HEK293 (cell line): ENCODE measurements at regions not wholly inside any gene's neighbourhood (a gene's known extent, or its start where the extent isn't known, plus 50 kb on each side); places are given as distances from the start of the nearest gene placed in this dataset.

Experiments used
- CTCF ChIA-PET: fragments of 350-600 bp; formaldehyde crosslinking; extraction: SDS; loops from one replicate; lab custom pipeline; 2021; ENCODE audit warnings: antibody characterized with exemption; lab: Yijun Ruan, JAX
- POLR2A ChIA-PET: fragments of 300-600 bp; formaldehyde crosslinking; extraction: SDS; loops from one replicate; lab custom pipeline; 2020; ENCODE audit warnings: antibody characterized with exemption, inconsistent platforms; lab: Yijun Ruan, JAX
- H3K27ac ChIP-seq: fragments of 200-500 bp; sonication (Bioruptor generic); 2 replicates; pipeline ENCODE4 v1.5.1; 2014; ENCODE audit warnings: low read depth, low read length, control low read depth, inconsistent platforms; ENCODE audit errors: extremely low read depth
- H3K36me3 ChIP-seq, 2 experiments: fragments of 200-500 bp in 1 of 2; sonication (Bioruptor generic) in 1 of 2; 1 replicate in 1 of 2; 2 replicates in 1 of 2; pipeline ENCODE4 v1.5.1; 2014 to 2017; ENCODE audit warnings: inconsistent platforms in 2 of 2, low read length in 2 of 2; ENCODE audit not compliant: control insufficient read depth in 2 of 2, insufficient read depth in 1 of 2
- H3K4me1 ChIP-seq: fragments of 200-500 bp; sonication (Bioruptor generic); 2 replicates; pipeline ENCODE4 v1.5.1; 2014; ENCODE audit warnings: mild to moderate bottlenecking, low read length, inconsistent platforms; ENCODE audit not compliant: control insufficient read depth, insufficient read depth
- H3K4me3 ChIP-seq: 2 replicates; pipeline ENCODE4 v1.5.1; 2011; ENCODE audit warnings: low read depth, mild to moderate bottlenecking, control low read depth, low read length, moderate library complexity
- H3K9me3 ChIP-seq: fragments of 200-500 bp; sonication (Bioruptor generic); 2 replicates; pipeline ENCODE4 v1.5.1; 2014; ENCODE audit warnings: low read depth, low read length, inconsistent platforms; ENCODE audit not compliant: control insufficient read depth, insufficient read depth
- BCL11A ChIP-seq: fragments of 450-650 bp; formaldehyde crosslinking; IDR thresholded peaks from 2 replicates; pipeline ENCODE4 v1.5.1; 2016; ENCODE audit warnings: low read depth, missing biosample characterization, missing genetic modification characterization
- OVOL3 ChIP-seq: fragments of 450-650 bp; formaldehyde crosslinking; IDR thresholded peaks from 2 replicates; pipeline ENCODE4 v1.5.1; 2016; ENCODE audit warnings: missing biosample characterization, missing genetic modification characterization
- SETDB1 ChIP-seq: IDR thresholded peaks from one replicate; pipeline ENCODE4 v1.6.1; 2017; ENCODE audit warnings: mild to moderate bottlenecking, low read length, moderate library complexity, mixed read lengths; ENCODE audit not compliant: insufficient read length
- SP7 ChIP-seq: fragments of 450-650 bp; formaldehyde crosslinking; IDR thresholded peaks from 2 replicates; pipeline ENCODE4 v1.5.1; 2016; ENCODE audit warnings: missing biosample characterization, missing genetic modification characterization
- ZIC2 ChIP-seq: fragments of 450-650 bp; formaldehyde crosslinking; IDR thresholded peaks from 2 replicates; pipeline ENCODE4 v1.5.1; 2016; ENCODE audit warnings: missing biosample characterization, missing genetic modification characterization
- ZNF133 ChIP-seq: fragments of 450-650 bp; formaldehyde crosslinking; IDR thresholded peaks from 2 replicates; pipeline ENCODE4 v1.5.1; 2016; ENCODE audit warnings: missing biosample characterization, missing genetic modification characterization
- ZNF174 ChIP-seq: fragments of 450-650 bp; formaldehyde crosslinking; IDR thresholded peaks from 2 replicates; pipeline ENCODE4 v1.5.0; 2017; ENCODE audit warnings: missing biosample characterization, mild to moderate bottlenecking, missing genetic modification characterization
- ZNF184 ChIP-seq: fragments of 450-650 bp; IDR thresholded peaks from 2 replicates; pipeline ENCODE4 v1.5.1; 2018; ENCODE audit warnings: missing biosample characterization, mild to moderate bottlenecking, missing genetic modification characterization
- ZNF19 ChIP-seq: fragments of 450-650 bp; formaldehyde crosslinking; IDR thresholded peaks from 2 replicates; pipeline ENCODE4; 2016; ENCODE audit warnings: missing biosample characterization, missing genetic modification characterization, low read depth
- ZNF23 ChIP-seq: fragments of 450-650 bp; formaldehyde crosslinking; IDR thresholded peaks from 2 replicates; pipeline ENCODE4 v1.5.1; 2016; ENCODE audit warnings: missing biosample characterization, missing genetic modification characterization, borderline replicate concordance
- ZNF292 ChIP-seq: fragments of 450-650 bp; formaldehyde crosslinking; IDR thresholded peaks from 2 replicates; pipeline ENCODE4 v1.5.1; 2016; ENCODE audit warnings: low read depth, missing biosample characterization, missing genetic modification characterization, borderline replicate concordance
- ZNF302 ChIP-seq: fragments of 450-650 bp; formaldehyde crosslinking; IDR thresholded peaks from 2 replicates; pipeline ENCODE4 v1.5.1; 2016; ENCODE audit warnings: missing biosample characterization, missing genetic modification characterization, low read depth
- ZNF341 ChIP-seq: fragments of 450-650 bp; formaldehyde crosslinking; IDR thresholded peaks from 2 replicates; pipeline ENCODE4; 2016; ENCODE audit warnings: low read depth, missing biosample characterization, missing genetic modification characterization
- ZNF391 ChIP-seq: fragments of 450-650 bp; formaldehyde crosslinking; IDR thresholded peaks from 2 replicates; pipeline ENCODE4 v1.5.1; 2016; ENCODE audit warnings: low read depth, missing biosample characterization, missing genetic modification characterization, borderline replicate concordance
- ZNF423 ChIP-seq: fragments of 450-650 bp; formaldehyde crosslinking; IDR thresholded peaks from 2 replicates; pipeline ENCODE4 v1.5.1; 2016; ENCODE audit warnings: missing biosample characterization, missing genetic modification characterization
- ZNF514 ChIP-seq: fragments of 450-650 bp; formaldehyde crosslinking; IDR thresholded peaks from 2 replicates; pipeline ENCODE4 v1.5.1; 2016; ENCODE audit warnings: missing biosample characterization, missing genetic modification characterization
- ZNF529 ChIP-seq: fragments of 450-650 bp; formaldehyde crosslinking; IDR thresholded peaks from 2 replicates; pipeline ENCODE4 v1.5.1; 2017; ENCODE audit warnings: missing genetic modification characterization, missing biosample characterization; ENCODE audit not compliant: insufficient replicate concordance
- ZNF549 ChIP-seq: fragments of 450-650 bp; IDR thresholded peaks from 2 replicates; pipeline ENCODE4 v1.5.1; 2018; ENCODE audit warnings: missing biosample characterization, missing genetic modification characterization, mild to moderate bottlenecking, inconsistent platforms, moderate library complexity
- TF ChIP-seq, protein P1 (sequence below): fragments of 450-650 bp; formaldehyde crosslinking; IDR thresholded peaks from 2 replicates; pipeline ENCODE4 v1.5.1; 2017; ENCODE audit warnings: missing biosample characterization, missing genetic modification characterization
- TF ChIP-seq, protein P2 (sequence below): fragments of 450-650 bp; formaldehyde crosslinking; conservative IDR thresholded peaks from 2 replicates; pipeline ENCODE4 v1.5.1; 2016; ENCODE audit warnings: low read depth, missing biosample characterization, missing genetic modification characterization
- TF ChIP-seq, protein P3 (sequence below): fragments of 450-650 bp; IDR thresholded peaks from 2 replicates; pipeline ENCODE4 v1.5.1; 2018; ENCODE audit warnings: missing biosample characterization, mild to moderate bottlenecking, missing genetic modification characterization

DNA sequence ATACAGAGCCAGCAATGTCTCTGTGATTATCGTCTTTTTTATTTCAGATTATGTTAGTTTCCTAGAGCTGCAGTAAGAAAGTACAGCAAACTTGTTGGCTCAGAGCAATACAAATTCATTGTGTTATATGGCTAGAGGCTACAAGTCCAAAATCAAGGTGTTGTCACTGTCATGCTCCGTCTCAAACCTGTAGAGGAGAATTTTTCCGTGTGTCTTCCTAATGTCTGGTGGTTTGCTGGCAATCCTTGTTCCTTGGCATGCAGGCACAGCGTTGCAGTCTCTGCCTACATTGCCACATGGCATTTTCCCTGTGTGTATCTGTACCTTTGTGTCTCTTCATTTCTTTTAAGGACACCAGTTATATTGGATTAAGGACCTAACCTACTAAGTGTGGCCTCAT lies 244.4 kb downstream of the LRRIQ3 start:
- Histone ChIP-seq H3K9me3 (no peaks in the 10 kb centered on the region), H3K4me1 (no peaks in the 10 kb centered on the region)
- CTCF ChIA-PET: no interaction called here

DNA sequence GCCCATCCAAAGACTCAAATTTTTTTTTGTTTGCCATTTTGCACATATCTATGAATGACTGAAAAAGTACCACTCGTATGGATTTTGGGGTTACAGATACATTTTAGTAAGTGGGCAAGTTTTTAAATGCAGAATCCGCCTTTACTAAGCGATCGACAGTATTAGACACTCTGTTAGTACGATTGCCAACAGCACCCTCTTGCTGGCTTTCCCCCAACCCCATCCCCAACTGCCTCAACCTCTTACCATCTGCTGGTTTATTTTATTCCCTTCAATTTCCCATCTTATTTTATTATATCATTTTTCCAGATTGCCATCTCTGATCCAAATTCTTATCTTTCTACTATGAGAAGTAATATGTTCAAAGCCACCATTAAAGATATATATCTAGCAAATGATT lies 244.8 kb downstream of the LRRIQ3 start:
- Histone ChIP-seq H3K4me1 (no peaks in the 10 kb centered on the region), H3K36me3 (no peaks in the 10 kb centered on the region), H3K27ac (no peak overlapping the region), H3K4me3 (no peak overlapping the region), H3K9me3 (no peaks in the 10 kb centered on the region)
- ChIA-PET CTCF (no interaction called here), POLR2A (no interaction called here)
- TF ChIP-seq ZNF292: no peak
- TF ChIP-seq, protein P1, sequence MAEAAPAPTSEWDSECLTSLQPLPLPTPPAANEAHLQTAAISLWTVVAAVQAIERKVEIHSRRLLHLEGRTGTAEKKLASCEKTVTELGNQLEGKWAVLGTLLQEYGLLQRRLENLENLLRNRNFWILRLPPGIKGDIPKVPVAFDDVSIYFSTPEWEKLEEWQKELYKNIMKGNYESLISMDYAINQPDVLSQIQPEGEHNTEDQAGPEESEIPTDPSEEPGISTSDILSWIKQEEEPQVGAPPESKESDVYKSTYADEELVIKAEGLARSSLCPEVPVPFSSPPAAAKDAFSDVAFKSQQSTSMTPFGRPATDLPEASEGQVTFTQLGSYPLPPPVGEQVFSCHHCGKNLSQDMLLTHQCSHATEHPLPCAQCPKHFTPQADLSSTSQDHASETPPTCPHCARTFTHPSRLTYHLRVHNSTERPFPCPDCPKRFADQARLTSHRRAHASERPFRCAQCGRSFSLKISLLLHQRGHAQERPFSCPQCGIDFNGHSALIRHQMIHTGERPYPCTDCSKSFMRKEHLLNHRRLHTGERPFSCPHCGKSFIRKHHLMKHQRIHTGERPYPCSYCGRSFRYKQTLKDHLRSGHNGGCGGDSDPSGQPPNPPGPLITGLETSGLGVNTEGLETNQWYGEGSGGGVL (tag by site-specific recombination): no peak

More for the DNA sequence above, 244.4 kb downstream of the LRRIQ3 start:
- TF ChIP-seq, protein P2, sequence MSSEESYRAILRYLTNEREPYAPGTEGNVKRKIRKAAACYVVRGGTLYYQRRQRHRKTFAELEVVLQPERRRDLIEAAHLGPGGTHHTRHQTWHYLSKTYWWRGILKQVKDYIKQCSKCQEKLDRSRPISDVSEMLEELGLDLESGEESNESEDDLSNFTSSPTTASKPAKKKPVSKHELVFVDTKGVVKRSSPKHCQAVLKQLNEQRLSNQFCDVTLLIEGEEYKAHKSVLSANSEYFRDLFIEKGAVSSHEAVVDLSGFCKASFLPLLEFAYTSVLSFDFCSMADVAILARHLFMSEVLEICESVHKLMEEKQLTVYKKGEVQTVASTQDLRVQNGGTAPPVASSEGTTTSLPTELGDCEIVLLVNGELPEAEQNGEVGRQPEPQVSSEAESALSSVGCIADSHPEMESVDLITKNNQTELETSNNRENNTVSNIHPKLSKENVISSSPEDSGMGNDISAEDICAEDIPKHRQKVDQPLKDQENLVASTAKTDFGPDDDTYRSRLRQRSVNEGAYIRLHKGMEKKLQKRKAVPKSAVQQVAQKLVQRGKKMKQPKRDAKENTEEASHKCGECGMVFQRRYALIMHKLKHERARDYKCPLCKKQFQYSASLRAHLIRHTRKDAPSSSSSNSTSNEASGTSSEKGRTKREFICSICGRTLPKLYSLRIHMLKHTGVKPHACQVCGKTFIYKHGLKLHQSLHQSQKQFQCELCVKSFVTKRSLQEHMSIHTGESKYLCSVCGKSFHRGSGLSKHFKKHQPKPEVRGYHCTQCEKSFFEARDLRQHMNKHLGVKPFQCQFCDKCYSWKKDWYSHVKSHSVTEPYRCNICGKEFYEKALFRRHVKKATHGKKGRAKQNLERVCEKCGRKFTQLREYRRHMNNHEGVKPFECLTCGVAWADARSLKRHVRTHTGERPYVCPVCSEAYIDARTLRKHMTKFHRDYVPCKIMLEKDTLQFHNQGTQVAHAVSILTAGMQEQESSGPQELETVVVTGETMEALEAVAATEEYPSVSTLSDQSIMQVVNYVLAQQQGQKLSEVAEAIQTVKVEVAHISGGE (tag by site-specific recombination): no peak
- no peak for TF ChIP-seq ZNF529
- no peak for TF ChIP-seq ZNF341
- no peak for TF ChIP-seq ZNF174 (tag by site-specific recombination)
- no peak for TF ChIP-seq ZIC2
- TF ChIP-seq, all 188 proteins: peak for 0
- POLR2A ChIA-PET: no interaction called here
- no peak overlapping the region for H3K27ac ChIP-seq
- no peaks in the 10 kb centered on the region for H3K36me3 ChIP-seq
- no peak overlapping the region for H3K4me3 ChIP-seq

DNA sequence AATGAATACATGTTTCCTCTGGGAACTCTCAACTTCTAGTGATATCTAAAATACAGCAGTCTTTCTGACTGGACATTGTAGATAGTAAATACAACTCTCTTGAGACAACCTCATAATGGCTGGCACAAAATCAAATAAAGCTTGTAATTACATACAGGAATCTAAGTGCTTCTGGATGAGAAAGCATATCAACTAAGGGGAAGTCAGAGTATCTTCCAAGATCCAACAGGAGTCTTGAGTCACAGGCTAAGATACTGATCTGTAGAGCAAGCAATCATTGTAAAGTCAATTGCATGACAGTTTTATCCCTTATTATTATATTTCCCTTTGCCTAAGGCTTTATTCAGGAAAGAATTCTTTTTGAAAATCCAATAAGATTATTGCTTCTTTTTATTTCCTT lies 249.9 kb downstream of the LRRIQ3 start:
- H3K27ac ChIP-seq: no peak overlapping the region

More for the DNA sequence above, 249.9 kb downstream of the LRRIQ3 start:
- H3K4me3 ChIP-seq: no peak overlapping the region
- ChIA-PET CTCF (interaction anchor here (0.6 kb wide), 1 partner anchor 525 kb away, joined by 3 read pairs; no protein-coding TSS in a partner anchor), POLR2A (no interaction called here)
- H3K9me3 ChIP-seq: no peaks in the 10 kb centered on the region
- TF ChIP-seq ZNF514 (tag by site-specific recombination): no peak
- no peak for TF ChIP-seq ZNF302 (tag by site-specific recombination)
- TF ChIP-seq ZNF133 (tag by site-specific recombination): no peak
- TF ChIP-seq SP7 (tag by site-specific recombination): no peak
- TF ChIP-seq, protein P3, sequence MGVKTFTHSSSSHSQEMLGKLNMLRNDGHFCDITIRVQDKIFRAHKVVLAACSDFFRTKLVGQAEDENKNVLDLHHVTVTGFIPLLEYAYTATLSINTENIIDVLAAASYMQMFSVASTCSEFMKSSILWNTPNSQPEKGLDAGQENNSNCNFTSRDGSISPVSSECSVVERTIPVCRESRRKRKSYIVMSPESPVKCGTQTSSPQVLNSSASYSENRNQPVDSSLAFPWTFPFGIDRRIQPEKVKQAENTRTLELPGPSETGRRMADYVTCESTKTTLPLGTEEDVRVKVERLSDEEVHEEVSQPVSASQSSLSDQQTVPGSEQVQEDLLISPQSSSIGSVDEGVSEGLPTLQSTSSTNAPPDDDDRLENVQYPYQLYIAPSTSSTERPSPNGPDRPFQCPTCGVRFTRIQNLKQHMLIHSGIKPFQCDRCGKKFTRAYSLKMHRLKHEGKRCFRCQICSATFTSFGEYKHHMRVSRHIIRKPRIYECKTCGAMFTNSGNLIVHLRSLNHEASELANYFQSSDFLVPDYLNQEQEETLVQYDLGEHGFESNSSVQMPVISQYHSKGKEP (tag by site-specific recombination): no peak
- TF ChIP-seq SETDB1: no peak
- TF ChIP-seq ZNF23 (tag by site-specific recombination): no peak
- TF ChIP-seq OVOL3 (tag by site-specific recombination): no peak
- TF ChIP-seq ZNF423 (tag by site-specific recombination): no peak
- TF ChIP-seq BCL11A (tag by site-specific recombination): no peak
- TF ChIP-seq ZNF184 (tag by site-specific recombination): no peak
- TF ChIP-seq ZNF549: no peak
- TF ChIP-seq ZNF19 (tag by site-specific recombination): no peak
- TF ChIP-seq ZNF292: no peak
- no peak for TF ChIP-seq ZNF391 (tag by site-specific recombination)
- TF ChIP-seq, protein P2 (tag by site-specific recombination): no peak
- no peaks in the 10 kb centered on the region for H3K4me1 ChIP-seq
- no peaks in the 10 kb centered on the region for H3K36me3 ChIP-seq
